Keratinocyte (primary cell): ENCODE measurements at regions not wholly inside any gene's neighbourhood (a gene's known extent, or its start where the extent isn't known, plus 50 kb on each side); places are given as distances from the start of the nearest gene placed in this dataset.

ENCODE experiments used
- DNase-seq: peaks from one replicate; pipeline ENCODE4 v3.0.0-alpha.2; 2011; ENCODE audit warnings: low read depth, missing footprints, low spot score
- FAIRE-seq: peaks from 2 replicates; lab custom pipeline; 2011; peaks lifted over from hg19 to GRCh38; lab: Jason Lieb, UNC
- H2AFZ ChIP-seq: 2 replicates; pipeline ENCODE4 v1.6.0; 2012; ENCODE audit warnings: low read length, control low read depth, inconsistent platforms; ENCODE audit not compliant: control insufficient read depth
- H3K27ac ChIP-seq: 2 replicates; pipeline ENCODE4 v1.5.1; 2011; ENCODE audit warnings: low read length; ENCODE audit not compliant: control insufficient read depth, insufficient read depth
- H3K27me3 ChIP-seq: 3 replicates; pipeline ENCODE4 v1.6.0; 2011; ENCODE audit warnings: low read length; ENCODE audit not compliant: control insufficient read depth, insufficient read depth; ENCODE audit errors: extremely low read depth
- H3K36me3 ChIP-seq, 2 experiments: 2 replicates in 1 of 2; 3 replicates in 1 of 2; pipeline ENCODE4 v1.5.1; 2011; ENCODE audit warnings: low read length in 2 of 2, mild to moderate bottlenecking in 1 of 2; ENCODE audit not compliant: control insufficient read depth in 2 of 2, insufficient read depth in 2 of 2; ENCODE audit errors: extremely low read depth in 1 of 2
- H3K4me1 ChIP-seq: 3 replicates; pipeline ENCODE4 v1.5.1; 2011; ENCODE audit warnings: low read length; ENCODE audit not compliant: control insufficient read depth, insufficient read depth; ENCODE audit errors: extremely low read depth
- H3K4me2 ChIP-seq: 3 replicates; pipeline ENCODE4 v1.6.0; 2011; ENCODE audit warnings: low read depth, low read length; ENCODE audit not compliant: control insufficient read depth, insufficient read depth; ENCODE audit errors: extremely low read depth
- H3K4me3 ChIP-seq, 3 experiments: fragments of 200-600 bp in 1 of 3; sonication (generic) in 1 of 3; 2 replicates in 2 of 3; 3 replicates in 1 of 3; pipeline ENCODE4 v1.5.1; 2011 to 2016; ENCODE audit warnings: low read length in 3 of 3, mild to moderate bottlenecking in 3 of 3, control low read depth in 2 of 3, inconsistent platforms in 1 of 3, low read depth in 1 of 3, mixed read lengths in 1 of 3, mixed run types in 1 of 3, moderate library complexity in 1 of 3; ENCODE audit not compliant: control insufficient read depth in 2 of 3, insufficient read depth in 2 of 3; ENCODE audit errors: extremely low read depth in 1 of 3
- H3K79me2 ChIP-seq: 2 replicates; pipeline ENCODE4 v1.6.0; 2012; ENCODE audit warnings: low read length; ENCODE audit not compliant: control insufficient read depth, insufficient read depth
- H3K9ac ChIP-seq: 3 replicates; pipeline ENCODE4 v1.6.0; 2011; ENCODE audit warnings: low read length; ENCODE audit not compliant: control insufficient read depth, insufficient read depth; ENCODE audit errors: extremely low read depth
- H3K9me1 ChIP-seq: 3 replicates; pipeline ENCODE4 v1.6.0; 2011; ENCODE audit warnings: low read length; ENCODE audit not compliant: control insufficient read depth, insufficient read depth; ENCODE audit errors: extremely low read depth
- H3K9me3 ChIP-seq: 2 replicates; pipeline ENCODE4 v1.5.1; 2012; ENCODE audit warnings: low read depth, low read length; ENCODE audit not compliant: control insufficient read depth
- H4K20me1 ChIP-seq: 3 replicates; pipeline ENCODE4 v1.6.0; 2011; ENCODE audit warnings: low read length; ENCODE audit not compliant: control insufficient read depth, insufficient read depth; ENCODE audit errors: extremely low read depth
- CTCF ChIP-seq, 3 experiments: IDR thresholded peaks in 1 of 3; conservative IDR thresholded peaks in 1 of 3; optimal IDR thresholded peaks in 1 of 3; 2 replicates in 2 of 3; 3 replicates in 1 of 3; pipeline versions ENCODE3 to v1.5.1; 2011; ENCODE audit warnings: low read length in 3 of 3, mild to moderate bottlenecking in 3 of 3, moderate library complexity in 2 of 3, control low read depth in 1 of 3, inconsistent platforms in 1 of 3; ENCODE audit not compliant: insufficient read depth in 2 of 3; ENCODE audit errors: extremely low read depth in 1 of 3
- EZH2 ChIP-seq: IDR thresholded peaks from one replicate; pipeline ENCODE4 v1.6.1; 2012; ENCODE audit warnings: inconsistent platforms, mild to moderate bottlenecking, low read length, moderate library complexity
- dilution Hi-C: fragments of 300-500 bp; cut with MboI; formaldehyde crosslinking; loops from one replicate; pipeline ENCODE4 v1.7.0; 2020; ENCODE audit warnings: low sequenced_read_pairs; ENCODE audit not compliant: extremely low pct_ligation_motif_present

- no peaks in the 10 kb centered on the region for H3K79me2 ChIP-seq
- H3K4me2 ChIP-seq: no peak overlapping the region
- H3K4me3 ChIP-seq: no peak overlapping the region
- no peak for TF ChIP-seq EZH2
- TF ChIP-seq CTCF (optimal IDR thresholded peaks at IDR 0.05 in 1 of 3, IDR thresholded peaks at IDR 0.05 in 1 of 3, conservative IDR thresholded peaks at IDR 0.05 in 1 of 3; ENCODE audit: extremely low read depth in 1 of 3, insufficient read depth in 2 of 3, low read length in 3 of 3): no peak
- H3K27me3 ChIP-seq: no peaks in the 10 kb centered on the region
- no peaks in the 10 kb centered on the region for H3K36me3 ChIP-seq
- no peak for DNase-seq
- H3K9me3 ChIP-seq: peaks cover 12% of the 10 kb centered on the region
- dilution Hi-C loops: no loop called here
- no peaks in the 10 kb centered on the region for H3K9me1 ChIP-seq
- no peak overlapping the region for H2AFZ ChIP-seq
- no peaks in the 10 kb centered on the region for H3K4me1 ChIP-seq
- no peak overlapping the region for H3K9ac ChIP-seq
- H3K27ac ChIP-seq: no peak overlapping the region
- H4K20me1 ChIP-seq: no peaks in the 10 kb centered on the region
- FAIRE-seq: no peak
Observed at GRCh38 chr22:49156662-49157285, 670.9 kb downstream of the BRD1 start.

- DNase-seq: no peak
- Histone ChIP-seq H2AFZ (no peak overlapping the region), H3K9ac (no peak overlapping the region), H3K9me3 (peaks cover 9% of the 10 kb centered on the region), H3K79me2 (no peaks in the 10 kb centered on the region), H3K4me3 (no peak overlapping the region), H3K4me1 (no peaks in the 10 kb centered on the region), H3K27ac (no peak overlapping the region), H3K4me2 (no peak overlapping the region), H3K9me1 (no peaks in the 10 kb centered on the region), H3K27me3 (no peaks in the 10 kb centered on the region), H3K36me3 (no peaks in the 10 kb centered on the region), H4K20me1 (no peaks in the 10 kb centered on the region)
- no peak for TF ChIP-seq EZH2
- no peak for TF ChIP-seq CTCF (optimal IDR thresholded peaks at IDR 0.05 in 1 of 3, IDR thresholded peaks at IDR 0.05 in 1 of 3, conservative IDR thresholded peaks at IDR 0.05 in 1 of 3; ENCODE audit: extremely low read depth in 1 of 3, insufficient read depth in 2 of 3, low read length in 3 of 3)
- dilution Hi-C loops: no loop called here
- no peak for FAIRE-seq
Observed at GRCh38 chr22:49155770-49156580, 671.7 kb downstream of the BRD1 start.
